ENCODE measurements at regions not wholly inside any gene's neighbourhood (a gene's known extent, or its start where the extent isn't known, plus 50 kb on each side); places are given as distances from the start of the nearest gene placed in this dataset.

GRCh38 chr7:156128496-156128895 lies 316.2 kb upstream of the SHH start:
- DNase-seq = no peak
- TF ChIP-seq, protein P1, sequence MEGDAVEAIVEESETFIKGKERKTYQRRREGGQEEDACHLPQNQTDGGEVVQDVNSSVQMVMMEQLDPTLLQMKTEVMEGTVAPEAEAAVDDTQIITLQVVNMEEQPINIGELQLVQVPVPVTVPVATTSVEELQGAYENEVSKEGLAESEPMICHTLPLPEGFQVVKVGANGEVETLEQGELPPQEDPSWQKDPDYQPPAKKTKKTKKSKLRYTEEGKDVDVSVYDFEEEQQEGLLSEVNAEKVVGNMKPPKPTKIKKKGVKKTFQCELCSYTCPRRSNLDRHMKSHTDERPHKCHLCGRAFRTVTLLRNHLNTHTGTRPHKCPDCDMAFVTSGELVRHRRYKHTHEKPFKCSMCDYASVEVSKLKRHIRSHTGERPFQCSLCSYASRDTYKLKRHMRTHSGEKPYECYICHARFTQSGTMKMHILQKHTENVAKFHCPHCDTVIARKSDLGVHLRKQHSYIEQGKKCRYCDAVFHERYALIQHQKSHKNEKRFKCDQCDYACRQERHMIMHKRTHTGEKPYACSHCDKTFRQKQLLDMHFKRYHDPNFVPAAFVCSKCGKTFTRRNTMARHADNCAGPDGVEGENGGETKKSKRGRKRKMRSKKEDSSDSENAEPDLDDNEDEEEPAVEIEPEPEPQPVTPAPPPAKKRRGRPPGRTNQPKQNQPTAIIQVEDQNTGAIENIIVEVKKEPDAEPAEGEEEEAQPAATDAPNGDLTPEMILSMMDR (IDR thresholded peaks at IDR 0.05; ENCODE audit: low read depth, low read length) = no peak
- peaks cover 38% of the 10 kb centered on the region for H3K27me3 ChIP-seq
- H3K4me3 ChIP-seq (ENCODE audit: low read depth, low read length) = no peak overlapping the region
- no peaks in the 10 kb centered on the region for H3K9me3 ChIP-seq
- no peaks in the 10 kb centered on the region for H3K4me1 ChIP-seq
- no peaks in the 10 kb centered on the region for H3K36me3 ChIP-seq

DNA sequence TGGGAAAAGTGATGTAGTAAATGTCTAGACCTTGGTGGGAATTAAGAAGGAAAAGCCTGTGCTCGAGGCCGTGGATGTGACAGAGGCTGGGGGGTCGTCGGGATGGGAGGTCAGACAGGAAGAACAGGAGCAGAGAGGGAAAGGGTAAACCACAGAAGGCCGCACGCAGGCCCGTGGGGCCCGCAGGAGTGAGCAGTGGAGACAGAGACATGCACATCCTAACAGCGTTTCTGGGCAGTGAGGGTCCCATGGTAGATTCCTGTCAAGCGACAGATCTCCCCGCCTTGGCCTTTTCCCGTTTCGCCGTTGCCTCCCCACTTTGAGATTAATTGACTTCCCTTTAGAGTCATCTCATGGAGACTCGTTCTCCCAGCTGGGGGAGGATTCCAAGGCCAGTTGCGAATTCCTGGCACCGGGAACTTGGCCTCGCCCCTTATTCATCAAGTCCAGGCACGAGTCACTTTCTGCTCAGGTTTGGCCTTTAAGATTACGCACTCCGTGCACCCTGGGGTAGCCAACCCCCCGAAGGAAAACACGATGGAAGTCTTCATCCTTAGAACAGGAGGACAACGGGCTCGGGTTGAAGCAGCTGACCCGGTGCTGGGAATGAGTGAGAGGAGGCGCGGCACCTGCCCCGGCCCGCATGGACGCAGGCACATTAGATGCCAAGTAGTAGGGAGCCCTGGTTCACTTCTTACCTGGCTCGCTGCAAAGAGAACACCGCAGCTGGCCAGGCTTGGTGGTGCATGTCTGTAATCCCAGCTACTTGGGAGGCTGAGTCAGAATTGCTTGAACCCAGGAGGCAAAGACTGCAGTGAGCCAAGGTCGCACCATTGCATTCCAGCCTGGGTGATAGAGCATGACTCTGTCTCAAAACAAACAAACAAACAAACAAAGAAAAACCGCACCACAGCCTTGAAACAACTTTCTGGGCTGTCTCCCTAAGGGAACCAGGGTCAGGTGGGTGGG lies 315.2 kb upstream of the SHH start:
- no peak for DNase-seq
- Histone ChIP-seq H3K27me3 (peaks cover 38% of the 10 kb centered on the region), H3K4me1 (no peaks in the 10 kb centered on the region), H3K36me3 (no peaks in the 10 kb centered on the region), H3K4me3 (ENCODE audit: low read depth, low read length) (no peak overlapping the region), H3K9me3 (no peaks in the 10 kb centered on the region)
- TF ChIP-seq, protein P1 (IDR thresholded peaks at IDR 0.05; ENCODE audit: low read depth, low read length) = no peak

- TF ChIP-seq, protein P1 (IDR thresholded peaks at IDR 0.05; ENCODE audit: low read depth, low read length) = no peak
- no peak for DNase-seq
- H3K9me3 ChIP-seq = no peaks in the 10 kb centered on the region
- H3K27me3 ChIP-seq = peaks cover 35% of the 10 kb centered on the region
- H3K4me3 ChIP-seq (ENCODE audit: low read depth, low read length) = no peak overlapping the region
- no peaks in the 10 kb centered on the region for H3K36me3 ChIP-seq
- no peaks in the 10 kb centered on the region for H3K4me1 ChIP-seq
Measured at GRCh38 chr7:156125841-156126730, 313.8 kb upstream of the SHH start.

GRCh38 chr7:156124356-156124755 lies 312.1 kb upstream of the SHH start:
- H3K36me3 ChIP-seq = no peaks in the 10 kb centered on the region
- H3K4me3 ChIP-seq (ENCODE audit: low read depth, low read length) = no peak overlapping the region
- TF ChIP-seq, protein P1 (IDR thresholded peaks at IDR 0.05; ENCODE audit: low read depth, low read length) = no peak
- DNase-seq = no peak
- peaks cover 34% of the 10 kb centered on the region for H3K27me3 ChIP-seq
- H3K9me3 ChIP-seq = no peaks in the 10 kb centered on the region
- H3K4me1 ChIP-seq = no peaks in the 10 kb centered on the region

GRCh38 chr7:156123362-156123761 lies 311.1 kb upstream of the SHH start:
- H3K4me3 ChIP-seq (ENCODE audit: low read depth, low read length) = no peak overlapping the region
- H3K9me3 ChIP-seq = no peaks in the 10 kb centered on the region
- H3K27me3 ChIP-seq = peaks cover 26% of the 10 kb centered on the region
- no peaks in the 10 kb centered on the region for H3K36me3 ChIP-seq
- DNase-seq = no peak
- TF ChIP-seq, protein P1 (IDR thresholded peaks at IDR 0.05; ENCODE audit: low read depth, low read length) = no peak
- no peaks in the 10 kb centered on the region for H3K4me1 ChIP-seq
